ENCODE measurements at regions not wholly inside any gene's neighbourhood (a gene's known extent, or its start where the extent isn't known, plus 50 kb on each side); places are given as distances from the start of the nearest gene placed in this dataset.

GRCh38 chr4:147138171-147138570 is 192.5 kb upstream of the TTC29 start:
- Histone ChIP-seq H3K27me3 (ENCODE audit: control insufficient read depth, extremely low read depth, insufficient read depth, low read length) (peaks cover 3% of the 10 kb centered on the region), H3K4me1 (ENCODE audit: control insufficient read depth, extremely low read depth, insufficient read depth, low read length) (no peaks in the 10 kb centered on the region), H3K79me2 (ENCODE audit: control insufficient read depth, insufficient read depth, low read length) (no peaks in the 10 kb centered on the region), H3K9me3 (ENCODE audit: control insufficient read depth, low read depth, low read length) (no peaks in the 10 kb centered on the region), H2AFZ (ENCODE audit: control insufficient read depth, low read length) (no peak overlapping the region), H3K4me3 (ENCODE audit: control insufficient read depth in 2 of 3, extremely low read depth in 1 of 3, insufficient read depth in 2 of 3, low read depth in 1 of 3, low read length in 3 of 3) (no peak overlapping the region), H3K9me1 (ENCODE audit: control insufficient read depth, extremely low read depth, insufficient read depth, low read length) (no peaks in the 10 kb centered on the region), H3K4me2 (ENCODE audit: control insufficient read depth, extremely low read depth, insufficient read depth, low read depth, low read length) (no peak overlapping the region), H4K20me1 (ENCODE audit: control insufficient read depth, extremely low read depth, insufficient read depth, low read length) (no peaks in the 10 kb centered on the region), H3K36me3 (ENCODE audit: control insufficient read depth in 2 of 2, extremely low read depth in 1 of 2, insufficient read depth in 2 of 2, low read length in 2 of 2) (no peaks in the 10 kb centered on the region), H3K27ac (ENCODE audit: control insufficient read depth, insufficient read depth, low read length) (no peak overlapping the region), H3K9ac (ENCODE audit: control insufficient read depth, extremely low read depth, insufficient read depth, low read length) (no peak overlapping the region)
- FAIRE-seq (no peak), DNase-seq (ENCODE audit: low read depth, low spot score) (no peak)
- dilution Hi-C loops (cut with MboI; ENCODE audit: extremely low pct_ligation_motif_present, low sequenced_read_pairs): no loop called here
- no peak for TF ChIP-seq CTCF (optimal IDR thresholded peaks at IDR 0.05 in 1 of 3, IDR thresholded peaks at IDR 0.05 in 1 of 3, conservative IDR thresholded peaks at IDR 0.05 in 1 of 3; ENCODE audit: extremely low read depth in 1 of 3, insufficient read depth in 2 of 3, low read length in 3 of 3)
- no peak for TF ChIP-seq EZH2 (IDR thresholded peaks at IDR 0.05; ENCODE audit: low read length)

- Histone ChIP-seq H2AFZ (ENCODE audit: control insufficient read depth, low read length) (no peak overlapping the region), H3K27me3 (ENCODE audit: control insufficient read depth, extremely low read depth, insufficient read depth, low read length) (peaks cover 3% of the 10 kb centered on the region), H3K4me2 (ENCODE audit: control insufficient read depth, extremely low read depth, insufficient read depth, low read depth, low read length) (no peak overlapping the region), H3K79me2 (ENCODE audit: control insufficient read depth, insufficient read depth, low read length) (no peaks in the 10 kb centered on the region), H3K9me3 (ENCODE audit: control insufficient read depth, low read depth, low read length) (no peaks in the 10 kb centered on the region), H4K20me1 (ENCODE audit: control insufficient read depth, extremely low read depth, insufficient read depth, low read length) (no peaks in the 10 kb centered on the region), H3K27ac (ENCODE audit: control insufficient read depth, insufficient read depth, low read length) (no peak overlapping the region), H3K9me1 (ENCODE audit: control insufficient read depth, extremely low read depth, insufficient read depth, low read length) (no peaks in the 10 kb centered on the region), H3K4me1 (ENCODE audit: control insufficient read depth, extremely low read depth, insufficient read depth, low read length) (no peaks in the 10 kb centered on the region), H3K9ac (ENCODE audit: control insufficient read depth, extremely low read depth, insufficient read depth, low read length) (no peak overlapping the region), H3K4me3 (ENCODE audit: control insufficient read depth in 2 of 3, extremely low read depth in 1 of 3, insufficient read depth in 2 of 3, low read depth in 1 of 3, low read length in 3 of 3) (no peak overlapping the region), H3K36me3 (ENCODE audit: control insufficient read depth in 2 of 2, extremely low read depth in 1 of 2, insufficient read depth in 2 of 2, low read length in 2 of 2) (no peaks in the 10 kb centered on the region)
- dilution Hi-C loops (cut with MboI; ENCODE audit: extremely low pct_ligation_motif_present, low sequenced_read_pairs): no loop called here
- FAIRE-seq: no peak
- DNase-seq (ENCODE audit: low read depth, low spot score): no peak
- TF ChIP-seq EZH2 (IDR thresholded peaks at IDR 0.05; ENCODE audit: low read length) (no peak), CTCF (optimal IDR thresholded peaks at IDR 0.05 in 1 of 3, IDR thresholded peaks at IDR 0.05 in 1 of 3, conservative IDR thresholded peaks at IDR 0.05 in 1 of 3; ENCODE audit: extremely low read depth in 1 of 3, insufficient read depth in 2 of 3, low read length in 3 of 3) (no peak)
Measured at GRCh38 chr4:147139455-147140198, 194.0 kb upstream of the TTC29 start.
